Esophagus squamous epithelium (tissue), 5 donors: ENCODE measurements at regions not wholly inside any gene's neighbourhood (a gene's known extent, or its start where the extent isn't known, plus 50 kb on each side); places are given as distances from the start of the nearest gene placed in this dataset.

Source experiments
- DNase-seq: peaks from one replicate; lab custom pipeline; 2025; lab: John Stamatoyannopoulos, UW
- H3K27ac ChIP-seq, 4 donors: fragments of 200-600 bp; sonication (generic); one replicate each; pipeline ENCODE4 v1.5.1; 2016 to 2019; ENCODE audit warnings: mild to moderate bottlenecking in 1 of 4
- H3K27me3 ChIP-seq, 4 donors: fragments of 200-600 bp; sonication (generic); 1 replicate in 3 of 4; 2 replicates in 1 of 4; pipeline versions ENCODE4 v1.5.1 to v1.6.0; 2017 to 2021; ENCODE audit warnings: antibody characterized with exemption in 1 of 4
- H3K36me3 ChIP-seq, 3 donors: fragments of 200-600 bp; sonication (generic); one replicate each; pipeline ENCODE4 v1.5.1; 2016 to 2019
- H3K4me1 ChIP-seq, 3 donors: fragments of 200-600 bp; sonication (generic); one replicate each; pipeline ENCODE4 v1.5.1; 2017 to 2019
- H3K4me3 ChIP-seq, 4 donors: fragments of 200-600 bp; sonication (generic); 1 replicate in 3 of 4; 2 replicates in 1 of 4; pipeline ENCODE4 v1.5.1; 2016 to 2019; ENCODE audit warnings: mild to moderate bottlenecking in 2 of 4, moderate library complexity in 1 of 4
- H3K9me3 ChIP-seq, 3 donors: fragments of 200-600 bp; sonication (generic); one replicate each; pipeline ENCODE4 v1.5.1; 2016 to 2019
- CTCF ChIP-seq, 6 experiments: fragments of 450-650 bp in 4 of 6; fragments of 200-600 bp in 2 of 6; sonication (generic) in 2 of 6; IDR thresholded peaks; one replicate each; pipeline ENCODE4 v1.5.1; 2016 to 2019; ENCODE audit warnings: antibody characterized with exemption in 6 of 6, mild to moderate bottlenecking in 4 of 6, moderate library complexity in 4 of 6
- POLR2A ChIP-seq, 4 donors: fragments of 450-650 bp; IDR thresholded peaks; one replicate each; pipeline ENCODE4 v1.6.1; 2017; ENCODE audit warnings: antibody characterized with exemption in 4 of 4, mild to moderate bottlenecking in 4 of 4, moderate library complexity in 3 of 4
- WGBS, 2 donors: methylation state at CpG; one replicate each; pipeline ENCODE4 v1.1.5; 2018; 5-methylcytosine and 5-hydroxymethylcytosine counted together
- intact Hi-C: fragments of 100-400 bp; cut with DNase I; formaldehyde crosslinking; loops from one replicate; pipeline ENCODE4 v1.15.0; 2022
- donor health status: DM: yes; HTN: yes; CAD: no.

- 94% methylated on average over 3 to 7 of the region's 7 CpGs for WGBS, 2 donors
- no peaks in the 10 kb centered on the region for H3K27me3 ChIP-seq
- H3K27ac ChIP-seq: no peak overlapping the region
- no peak for DNase-seq
- H3K9me3 ChIP-seq: no peaks in the 10 kb centered on the region
- intact Hi-C loops: no loop called here
- H3K36me3 ChIP-seq: no peaks in the 10 kb centered on the region
- TF ChIP-seq CTCF (IDR thresholded peaks at IDR 0.05) (no peak), POLR2A (IDR thresholded peaks at IDR 0.05) (no peak)
- H3K4me1 ChIP-seq: no peaks in the 10 kb centered on the region
- H3K4me3 ChIP-seq: no peak overlapping the region
These were observed 147.3 kb upstream of the PRPS1L1 start for GRCh38 chr7:18174996-18175395.

DNA sequence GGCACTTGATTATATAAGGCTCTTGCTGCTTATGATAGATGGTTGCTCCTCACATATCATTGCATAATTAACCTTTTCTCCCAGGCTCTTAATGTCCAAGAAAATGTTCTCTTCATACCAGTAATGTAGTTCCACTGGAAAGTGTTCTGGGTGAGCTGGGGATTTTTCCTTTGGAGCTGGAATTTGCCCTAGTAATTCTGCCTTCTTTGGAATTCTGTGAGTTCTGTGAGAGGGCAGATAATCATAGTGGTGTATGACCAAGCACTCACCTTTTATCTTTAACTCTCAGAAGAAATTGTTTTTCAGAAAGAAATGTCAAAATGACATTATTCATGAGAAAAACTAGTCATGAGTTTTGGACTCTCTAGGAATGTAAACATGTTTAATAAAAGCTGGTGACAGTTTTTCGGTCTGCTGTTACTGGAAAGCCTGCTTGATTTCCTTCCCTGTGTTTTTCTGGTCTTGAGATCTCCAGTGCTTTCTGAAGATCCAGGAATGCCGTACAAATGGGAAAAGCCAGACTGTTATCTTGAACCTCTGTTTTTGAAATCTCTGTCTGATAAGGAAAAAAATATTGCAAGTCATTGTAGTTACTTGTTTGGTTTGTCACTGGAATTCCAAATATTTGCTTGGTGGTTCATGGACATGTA lies 148.3 kb upstream of the PRPS1L1 start:
- no peak overlapping the region for H3K4me3 ChIP-seq
- intact Hi-C loops: no loop called here
- no peaks in the 10 kb centered on the region for H3K27me3 ChIP-seq
- H3K9me3 ChIP-seq: no peaks in the 10 kb centered on the region
- no peak overlapping the region for H3K27ac ChIP-seq
- H3K4me1 ChIP-seq: no peaks in the 10 kb centered on the region
- whole genome bisulfite sequencing, 2 donors: 53 to 54% methylated on average over 2 of the region's 2 CpGs
- DNase-seq: no peak
- H3K36me3 ChIP-seq: no peaks in the 10 kb centered on the region
- no peak for TF ChIP-seq POLR2A (IDR thresholded peaks at IDR 0.05)
- TF ChIP-seq CTCF (IDR thresholded peaks at IDR 0.05): no peak

GRCh38 chr7:18177129-18177814 lies 149.6 kb upstream of the PRPS1L1 start:
- intact Hi-C loops: no loop called here

DNA sequence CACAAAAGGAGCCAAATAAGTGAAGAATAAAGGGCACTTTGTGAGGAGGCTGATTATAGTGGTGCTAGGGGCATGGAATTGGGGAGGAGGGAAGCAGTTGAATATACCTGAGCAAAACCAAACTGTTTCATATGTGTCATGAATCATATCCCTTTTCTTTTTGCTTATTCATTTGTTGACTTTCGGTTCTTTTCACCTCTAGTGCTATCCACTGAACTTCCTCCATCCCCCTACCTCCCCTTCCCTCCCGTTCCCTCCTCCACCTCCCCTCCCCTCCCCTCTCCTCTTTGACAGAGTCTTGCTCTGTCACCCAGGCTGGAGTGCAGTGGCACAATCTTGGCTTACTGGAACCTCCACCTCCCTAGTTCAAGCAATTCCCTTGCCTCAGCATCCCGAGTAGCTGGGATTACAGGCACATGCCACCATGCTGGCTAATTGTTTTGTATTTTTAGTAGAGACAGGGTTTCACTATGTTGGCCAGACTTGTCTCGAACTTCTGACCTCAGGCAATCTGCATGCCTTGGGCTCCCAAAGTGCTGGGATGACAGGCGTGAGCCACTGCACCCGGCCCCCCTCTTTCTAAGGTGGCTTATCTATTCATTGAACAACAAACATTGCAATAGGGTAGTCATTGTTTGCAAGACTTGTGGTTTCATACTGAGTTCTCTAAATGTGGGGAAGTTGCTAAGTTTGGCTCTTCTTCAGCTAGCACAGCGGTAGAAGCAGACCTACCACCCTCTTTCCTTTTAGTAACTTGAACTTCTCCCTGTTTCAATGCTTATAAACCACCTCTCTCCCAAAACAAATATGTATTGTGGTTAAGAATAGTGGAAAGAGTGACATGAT lies 150.4 kb upstream of the PRPS1L1 start:
- intact Hi-C loops: no loop called here
- Histone ChIP-seq H3K27me3 (no peaks in the 10 kb centered on the region), H3K9me3 (no peaks in the 10 kb centered on the region), H3K27ac (no peak overlapping the region), H3K36me3 (no peaks in the 10 kb centered on the region), H3K4me1 (no peaks in the 10 kb centered on the region), H3K4me3 (no peak overlapping the region)
- no peak for TF ChIP-seq POLR2A (IDR thresholded peaks at IDR 0.05)
- no peak for TF ChIP-seq CTCF (IDR thresholded peaks at IDR 0.05)
- DNase-seq: no peak
- 31 to 45% methylated on average over 6 of the region's 7 CpGs for WGBS, 2 donors

More at GRCh38 chr7:18177129-18177814, 149.6 kb upstream of the PRPS1L1 start:
- H3K36me3 ChIP-seq: no peaks in the 10 kb centered on the region
- no peak for TF ChIP-seq CTCF (IDR thresholded peaks at IDR 0.05)
- TF ChIP-seq POLR2A (IDR thresholded peaks at IDR 0.05): no peak
- H3K27me3 ChIP-seq: no peaks in the 10 kb centered on the region
- no peaks in the 10 kb centered on the region for H3K9me3 ChIP-seq
- DNase-seq: no peak
- 86 to 93% methylated on average over 5 of the region's 5 CpGs for WGBS, 2 donors
- no peak overlapping the region for H3K4me3 ChIP-seq
- no peaks in the 10 kb centered on the region for H3K4me1 ChIP-seq
- no peak overlapping the region for H3K27ac ChIP-seq

DNA sequence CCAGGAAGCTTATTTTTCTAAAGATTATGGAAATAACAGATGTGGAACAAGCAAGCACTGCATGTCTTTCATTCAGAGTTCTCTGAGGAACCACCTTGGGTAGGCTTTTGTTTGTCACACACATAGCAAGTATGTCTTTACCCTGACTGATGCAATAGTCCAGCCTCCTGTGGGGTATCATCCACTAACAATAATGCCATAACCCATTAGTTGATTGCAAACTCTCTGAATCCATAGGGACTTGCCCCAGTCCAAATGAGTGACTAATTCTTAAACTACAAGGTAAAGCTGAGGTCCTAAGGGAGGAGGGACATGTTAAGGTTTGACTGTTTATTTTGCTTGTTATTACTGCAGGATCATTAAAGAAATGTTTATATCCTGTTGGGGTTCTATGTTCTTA lies 151.4 kb upstream of the PRPS1L1 start:
- intact Hi-C loops: no loop called here
- Histone ChIP-seq H3K36me3 (no peaks in the 10 kb centered on the region), H3K4me1 (no peaks in the 10 kb centered on the region), H3K27ac (no peak overlapping the region), H3K4me3 (no peak overlapping the region), H3K27me3 (no peaks in the 10 kb centered on the region), H3K9me3 (no peaks in the 10 kb centered on the region)
- no peak for DNase-seq
- TF ChIP-seq CTCF (IDR thresholded peaks at IDR 0.05) (no peak), POLR2A (IDR thresholded peaks at IDR 0.05) (no peak)
